Thyroid gland (tissue), 4 donors: ENCODE measurements at regions not wholly inside any gene's neighbourhood (a gene's known extent, or its start where the extent isn't known, plus 50 kb on each side); places are given as distances from the start of the nearest gene placed in this dataset.

Experiments
- DNase-seq, 2 donors: peaks; one replicate each; pipeline ENCODE4 v3.0.0-alpha.2; 2019
- H3K27ac ChIP-seq, 3 donors: fragments of 200-600 bp; sonication (generic); 1 replicate in 2 of 3; 2 replicates in 1 of 3; pipeline ENCODE4 v1.5.1; 2016 to 2019; ENCODE audit warnings: mild to moderate bottlenecking in 1 of 3, moderate library complexity in 1 of 3
- H3K27me3 ChIP-seq: fragments of 200-600 bp; sonication (generic); one replicate; pipeline ENCODE4 v1.5.1; 2019
- H3K36me3 ChIP-seq, 2 donors: fragments of 200-600 bp; sonication (generic); one replicate each; pipeline ENCODE4 v1.5.1; 2016 to 2019
- H3K4me1 ChIP-seq, 2 donors: fragments of 200-600 bp; sonication (generic); one replicate each; pipeline ENCODE4 v1.5.1; 2017 to 2019
- H3K4me3 ChIP-seq, 3 donors: fragments of 200-600 bp; sonication (generic); replicated peaks in 1 of 3; 1 replicate in 2 of 3; 2 replicates in 1 of 3; pipeline ENCODE4 v1.5.1; 2016; ENCODE audit warnings: mild to moderate bottlenecking in 1 of 3
- H3K9me3 ChIP-seq: fragments of 200-600 bp; sonication (generic); one replicate; pipeline ENCODE4 v1.5.1; 2017
- POLR2A ChIP-seq, 2 donors: fragments of 450-650 bp; IDR thresholded peaks; one replicate each; pipeline ENCODE4 v1.6.1; 2017; ENCODE audit warnings: antibody characterized with exemption in 2 of 2, mild to moderate bottlenecking in 2 of 2, moderate library complexity in 1 of 2
- WGBS, 2 donors: methylation state at CpG; one replicate each; pipeline ENCODE4 v1.1.5; 2017; 5-methylcytosine and 5-hydroxymethylcytosine counted together
- intact Hi-C: fragments of 100-400 bp; cut with DNase I; formaldehyde crosslinking; loops from one replicate; pipeline ENCODE4 v1.15.1; 2023
- TF ChIP-seq, protein P1 (sequence below), 6 experiments: fragments of 200-600 bp in 3 of 6; fragments of 450-650 bp in 3 of 6; sonication (generic) in 3 of 6; IDR thresholded peaks; one replicate each; pipeline ENCODE4 v1.5.1; 2016 to 2019; ENCODE audit warnings: antibody characterized with exemption in 6 of 6, mild to moderate bottlenecking in 2 of 6, inconsistent platforms in 1 of 6, moderate library complexity in 1 of 6

DNA sequence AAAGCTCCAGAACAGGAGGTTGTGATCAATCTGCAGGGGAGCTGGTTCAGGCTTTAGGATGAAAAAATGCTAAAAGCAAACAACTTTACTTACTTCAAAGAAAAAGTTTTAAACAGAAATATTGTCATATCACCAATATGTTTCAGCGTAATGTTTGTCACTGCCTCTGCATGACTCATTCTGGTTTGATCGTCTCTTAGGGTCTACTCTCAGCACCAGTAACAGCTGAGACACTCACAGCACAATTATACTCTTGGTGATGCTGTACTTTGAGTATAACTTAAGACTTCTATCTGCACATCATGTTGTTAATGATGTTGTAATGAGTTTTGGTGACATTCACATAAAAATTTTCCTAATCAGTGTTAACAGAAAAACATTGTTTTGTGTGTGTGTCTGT is 665.4 kb downstream of the EPM2A start:
- Histone ChIP-seq H3K4me1 (no peaks in the 10 kb centered on the region), H3K36me3 (no peaks in the 10 kb centered on the region), H3K4me3 (no peak overlapping the region), H3K9me3 (no peaks in the 10 kb centered on the region), H3K27me3 (no peaks in the 10 kb centered on the region), H3K27ac (no peak overlapping the region)
- TF ChIP-seq, protein P1, sequence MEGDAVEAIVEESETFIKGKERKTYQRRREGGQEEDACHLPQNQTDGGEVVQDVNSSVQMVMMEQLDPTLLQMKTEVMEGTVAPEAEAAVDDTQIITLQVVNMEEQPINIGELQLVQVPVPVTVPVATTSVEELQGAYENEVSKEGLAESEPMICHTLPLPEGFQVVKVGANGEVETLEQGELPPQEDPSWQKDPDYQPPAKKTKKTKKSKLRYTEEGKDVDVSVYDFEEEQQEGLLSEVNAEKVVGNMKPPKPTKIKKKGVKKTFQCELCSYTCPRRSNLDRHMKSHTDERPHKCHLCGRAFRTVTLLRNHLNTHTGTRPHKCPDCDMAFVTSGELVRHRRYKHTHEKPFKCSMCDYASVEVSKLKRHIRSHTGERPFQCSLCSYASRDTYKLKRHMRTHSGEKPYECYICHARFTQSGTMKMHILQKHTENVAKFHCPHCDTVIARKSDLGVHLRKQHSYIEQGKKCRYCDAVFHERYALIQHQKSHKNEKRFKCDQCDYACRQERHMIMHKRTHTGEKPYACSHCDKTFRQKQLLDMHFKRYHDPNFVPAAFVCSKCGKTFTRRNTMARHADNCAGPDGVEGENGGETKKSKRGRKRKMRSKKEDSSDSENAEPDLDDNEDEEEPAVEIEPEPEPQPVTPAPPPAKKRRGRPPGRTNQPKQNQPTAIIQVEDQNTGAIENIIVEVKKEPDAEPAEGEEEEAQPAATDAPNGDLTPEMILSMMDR (IDR thresholded peaks at IDR 0.05) = no peak
- no peak for TF ChIP-seq POLR2A (IDR thresholded peaks at IDR 0.05)
- DNase-seq = no peak
- intact Hi-C loops = no loop called here
- WGBS, 2 donors = 89 to 95% methylated on average over 2 of the region's 2 CpGs

DNA sequence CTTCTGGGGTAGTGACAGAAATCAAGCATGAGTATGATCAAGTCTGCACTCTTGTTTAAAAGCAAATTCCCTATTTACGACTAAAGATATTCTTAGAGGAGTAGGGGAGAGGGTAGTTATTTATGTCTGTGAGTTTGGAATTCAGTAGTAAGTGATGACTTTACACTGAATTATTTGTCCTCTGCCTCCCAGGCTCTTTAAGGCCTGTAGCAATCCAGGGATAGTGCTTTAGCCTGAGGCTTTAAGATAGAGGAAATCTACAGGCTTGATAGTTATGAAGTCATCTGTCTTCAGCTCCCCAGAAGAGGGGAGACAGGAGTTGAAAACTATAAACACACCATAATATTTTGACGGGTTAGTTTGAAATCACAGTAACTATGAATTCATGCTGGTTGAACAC is 664.5 kb downstream of the EPM2A start:
- intact Hi-C loops = no loop called here

DNA sequence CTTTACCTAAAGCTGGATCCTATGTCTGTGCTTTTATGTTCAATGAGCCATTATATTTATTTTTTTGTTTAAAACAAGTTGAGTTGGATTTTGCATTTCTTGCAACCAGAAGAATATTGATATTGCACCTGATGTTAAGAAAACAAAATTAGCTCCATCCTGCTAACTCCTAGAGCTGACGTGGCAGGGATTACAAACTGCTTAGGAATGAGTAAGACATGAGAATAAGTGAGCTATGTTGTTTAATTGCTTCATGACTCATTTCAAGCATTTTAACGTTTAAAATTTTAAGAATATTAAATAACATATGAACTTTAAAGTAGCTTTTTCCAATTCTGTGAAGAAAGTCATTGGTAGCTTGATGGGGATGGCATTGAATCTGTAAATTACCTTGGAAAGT is 663.5 kb downstream of the EPM2A start:
- no peak for DNase-seq
- intact Hi-C loops = no loop called here
- 63 to 71% methylated on average over 2 of the region's 2 CpGs for WGBS, 2 donors

More for the DNA sequence above, 664.5 kb downstream of the EPM2A start:
- DNase-seq = no peak
- Histone ChIP-seq H3K36me3 (no peaks in the 10 kb centered on the region), H3K4me1 (no peaks in the 10 kb centered on the region), H3K27me3 (no peaks in the 10 kb centered on the region), H3K27ac (no peak overlapping the region), H3K9me3 (no peaks in the 10 kb centered on the region), H3K4me3 (no peak overlapping the region)
- no peak for TF ChIP-seq POLR2A (IDR thresholded peaks at IDR 0.05)
- TF ChIP-seq, protein P1 (IDR thresholded peaks at IDR 0.05) = no peak
- 89 to 94% methylated on average over 2 of the region's 2 CpGs for WGBS, 2 donors

DNA sequence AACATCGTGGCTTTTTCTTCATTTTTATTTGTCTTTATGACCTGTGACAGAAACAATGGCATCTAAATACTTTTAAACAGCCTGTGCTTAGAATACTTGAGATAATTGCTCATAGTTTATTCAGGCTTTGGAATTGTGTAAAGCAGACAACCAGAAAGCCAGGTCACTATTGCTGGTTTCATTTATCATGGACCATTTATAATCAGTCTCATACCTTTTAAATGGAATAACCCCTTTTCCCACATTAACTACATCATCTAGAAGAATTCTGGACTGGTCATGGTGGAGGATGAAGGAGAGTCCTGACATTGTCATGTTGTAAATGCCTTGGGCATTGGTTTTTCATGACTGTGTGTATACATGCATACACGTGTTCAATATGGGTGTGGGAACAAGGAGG is 661.5 kb downstream of the EPM2A start:
- DNase-seq = no peak
- Histone ChIP-seq H3K27me3 (no peaks in the 10 kb centered on the region), H3K4me3 (no peak overlapping the region), H3K36me3 (no peaks in the 10 kb centered on the region), H3K4me1 (no peaks in the 10 kb centered on the region), H3K27ac (no peak overlapping the region), H3K9me3 (no peaks in the 10 kb centered on the region)
- intact Hi-C loops = no loop called here
- TF ChIP-seq, protein P1 (IDR thresholded peaks at IDR 0.05) = no peak
- no peak for TF ChIP-seq POLR2A (IDR thresholded peaks at IDR 0.05)
- WGBS, 2 donors = 80 to 83% methylated on average over 2 of the region's 2 CpGs

More for the DNA sequence above, 663.5 kb downstream of the EPM2A start:
- no peak overlapping the region for H3K4me3 ChIP-seq
- H3K27me3 ChIP-seq = no peaks in the 10 kb centered on the region
- H3K4me1 ChIP-seq = no peaks in the 10 kb centered on the region
- no peaks in the 10 kb centered on the region for H3K9me3 ChIP-seq
- no peak overlapping the region for H3K27ac ChIP-seq
- no peak for TF ChIP-seq POLR2A (IDR thresholded peaks at IDR 0.05)
- TF ChIP-seq, protein P1 (IDR thresholded peaks at IDR 0.05) = no peak
- no peaks in the 10 kb centered on the region for H3K36me3 ChIP-seq

DNA sequence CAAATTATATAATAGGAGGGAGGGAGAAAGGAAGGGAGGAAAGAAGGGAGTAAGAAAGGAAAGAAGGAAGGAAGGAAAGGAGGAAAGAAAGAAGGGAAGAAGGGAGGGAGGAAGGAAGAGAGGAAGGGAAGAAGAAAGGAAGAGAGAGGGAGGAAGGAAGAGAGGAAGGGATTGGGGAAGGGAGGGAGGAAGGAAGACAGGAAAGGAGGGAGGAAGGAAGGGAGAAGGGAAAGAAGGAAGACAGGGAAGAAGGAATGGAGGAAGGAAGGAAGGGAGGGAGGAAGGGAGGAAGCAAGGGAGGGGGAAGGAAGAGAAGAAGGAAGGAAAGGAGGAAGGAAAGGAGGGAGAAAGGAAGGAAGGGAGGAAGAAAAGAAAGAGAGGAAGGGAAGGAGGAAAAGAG is 660.5 kb downstream of the EPM2A start:
- Histone ChIP-seq H3K36me3 (no peaks in the 10 kb centered on the region), H3K27me3 (no peaks in the 10 kb centered on the region), H3K4me3 (no peak overlapping the region), H3K4me1 (no peaks in the 10 kb centered on the region), H3K9me3 (no peaks in the 10 kb centered on the region), H3K27ac (no peak overlapping the region)
- no peak for DNase-seq
- TF ChIP-seq, protein P1 (IDR thresholded peaks at IDR 0.05) = no peak
- TF ChIP-seq POLR2A (IDR thresholded peaks at IDR 0.05) = no peak
- intact Hi-C loops = no loop called here
